Vagina (tissue), 2 donors: ENCODE measurements at regions not wholly inside any gene's neighbourhood (a gene's known extent, or its start where the extent isn't known, plus 50 kb on each side); places are given as distances from the start of the nearest gene placed in this dataset.

Source experiments
- CTCF ChIP-seq, 3 experiments: fragments of 450-650 bp in 2 of 3; fragments of 200-600 bp in 1 of 3; sonication (generic) in 1 of 3; IDR thresholded peaks; one replicate each; pipeline ENCODE4 v1.5.1; 2017 to 2019; ENCODE audit warnings: antibody characterized with exemption in 3 of 3, mild to moderate bottlenecking in 2 of 3, moderate library complexity in 2 of 3
- POLR2A ChIP-seq, 2 donors: fragments of 450-650 bp; IDR thresholded peaks; one replicate each; pipeline ENCODE4 v1.6.1; 2017; ENCODE audit warnings: antibody characterized with exemption in 2 of 2, mild to moderate bottlenecking in 2 of 2, moderate library complexity in 2 of 2
- POLR2AphosphoS5 ChIP-seq, 2 donors: sonication (generic); formaldehyde crosslinking; IDR thresholded peaks; one replicate each; pipeline ENCODE4 v1.9.0; 2017; ENCODE audit warnings: antibody characterized with exemption in 2 of 2, mild to moderate bottlenecking in 2 of 2, low read depth in 1 of 2; ENCODE audit not compliant: insufficient read depth in 1 of 2

DNA sequence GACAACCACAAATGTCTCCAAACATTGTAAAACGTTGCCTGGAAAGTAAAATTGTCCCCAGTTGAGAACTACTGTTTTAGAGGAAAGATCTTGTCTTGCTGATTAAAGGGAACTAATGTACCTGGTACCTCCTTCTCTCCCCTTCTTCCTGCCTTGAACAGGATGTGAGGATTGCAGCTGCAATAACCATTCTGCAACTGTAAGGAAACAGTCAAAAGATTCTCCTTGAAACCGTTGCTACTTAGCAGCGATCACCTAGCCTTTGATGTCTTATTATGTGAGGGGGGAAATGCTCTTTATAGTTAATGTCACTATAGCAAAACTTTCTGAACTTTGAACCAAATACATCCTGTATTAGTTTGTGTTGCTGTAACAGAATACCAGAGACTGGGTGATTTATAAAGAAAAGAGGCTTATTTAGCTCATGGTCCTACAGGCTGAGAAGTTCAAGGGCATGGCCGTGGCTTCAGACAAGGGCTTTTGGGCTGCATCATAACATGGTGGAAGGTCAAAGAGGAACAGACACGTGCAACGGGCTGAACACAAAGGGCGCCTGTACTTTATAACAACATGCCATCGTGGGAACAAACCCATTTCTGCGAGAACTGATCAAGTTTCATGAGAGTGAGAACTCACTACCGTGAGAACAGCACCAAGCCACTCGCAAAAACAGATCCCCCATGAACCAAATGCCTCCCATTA, 54.2 kb upstream of the PARD3 start:
- no peak for TF ChIP-seq CTCF (IDR thresholded peaks at IDR 0.05)
- no peak for TF ChIP-seq POLR2AphosphoS5 (IDR thresholded peaks at IDR 0.05; ENCODE audit: insufficient read depth in 1 of 2, low read depth in 1 of 2)
- no peak for TF ChIP-seq POLR2A (IDR thresholded peaks at IDR 0.05)
